Activated CD4-positive, alpha-beta memory T cell treated with anti-CD3 and anti-CD28 coated beads for 36 hours (primary cell): ENCODE measurements at regions not wholly inside any gene's neighbourhood (a gene's known extent, or its start where the extent isn't known, plus 50 kb on each side); places are given as distances from the start of the nearest gene placed in this dataset.
"Not testable (repeated sequence)": the region's sequence is repeated elsewhere in the genome, so short reads cannot be mapped to it uniquely, and the experiment has no call there.

Experiments
- CTCF ChIA-PET: fragments of 350-600 bp; sonication (Branson Sonifier 250); formaldehyde crosslinking; loops from one replicate; lab custom pipeline; 2021; ENCODE audit warnings: antibody characterized with exemption, inconsistent platforms; lab: Charles Lee
- POLR2A ChIA-PET: fragments of 350-600 bp; sonication (Branson Sonifier 250); formaldehyde crosslinking; loops from one replicate; lab custom pipeline; 2021; ENCODE audit warnings: antibody characterized with exemption; lab: Charles Lee
- DNase-seq: peaks from one replicate; pipeline ENCODE4 v3.0.0-alpha.2; 2020
- H3K27ac Mint-ChIP-seq: one replicate; pipeline ENCODE4 v1.8.0; 2021; ENCODE audit warnings: mixed read lengths
- H3K27me3 Mint-ChIP-seq: one replicate; pipeline ENCODE4 v1.8.0; 2021; ENCODE audit warnings: mixed read lengths
- H3K36me3 Mint-ChIP-seq: one replicate; pipeline ENCODE4 v1.8.0; 2021; ENCODE audit warnings: mixed read lengths
- H3K4me1 Mint-ChIP-seq: one replicate; pipeline ENCODE4 v1.8.0; 2021; ENCODE audit warnings: low read depth, mixed read lengths
- H3K4me3 Mint-ChIP-seq: one replicate; pipeline ENCODE4 v1.8.0; 2021; ENCODE audit warnings: mild to moderate bottlenecking, mixed read lengths
- H3K9me3 Mint-ChIP-seq: one replicate; pipeline ENCODE4 v1.8.0; 2021; ENCODE audit warnings: mixed read lengths
- intact Hi-C: fragments of 100-400 bp; cut with micrococcal nuclease; formaldehyde crosslinking; loops from one replicate; pipeline ENCODE4 v1.15.1; 2023

GRCh38 chr1:208353797-208354196 lies 109.6 kb upstream of the PLXNA2 start:
- intact Hi-C loops, H3K27me3 Mint-ChIP-seq, H3K4me3 Mint-ChIP-seq, DNase-seq, H3K4me1 Mint-ChIP-seq, H3K36me3 Mint-ChIP-seq, POLR2A ChIA-PET, H3K9me3 Mint-ChIP-seq, H3K27ac Mint-ChIP-seq: not testable (repeated sequence)
- CTCF ChIA-PET: interaction anchor here (0.6 to 0.7 kb wide), 2 partner anchors 26 to 330 kb away, joined by 3 to 4 read pairs; no protein-coding TSS in a partner anchor

DNA sequence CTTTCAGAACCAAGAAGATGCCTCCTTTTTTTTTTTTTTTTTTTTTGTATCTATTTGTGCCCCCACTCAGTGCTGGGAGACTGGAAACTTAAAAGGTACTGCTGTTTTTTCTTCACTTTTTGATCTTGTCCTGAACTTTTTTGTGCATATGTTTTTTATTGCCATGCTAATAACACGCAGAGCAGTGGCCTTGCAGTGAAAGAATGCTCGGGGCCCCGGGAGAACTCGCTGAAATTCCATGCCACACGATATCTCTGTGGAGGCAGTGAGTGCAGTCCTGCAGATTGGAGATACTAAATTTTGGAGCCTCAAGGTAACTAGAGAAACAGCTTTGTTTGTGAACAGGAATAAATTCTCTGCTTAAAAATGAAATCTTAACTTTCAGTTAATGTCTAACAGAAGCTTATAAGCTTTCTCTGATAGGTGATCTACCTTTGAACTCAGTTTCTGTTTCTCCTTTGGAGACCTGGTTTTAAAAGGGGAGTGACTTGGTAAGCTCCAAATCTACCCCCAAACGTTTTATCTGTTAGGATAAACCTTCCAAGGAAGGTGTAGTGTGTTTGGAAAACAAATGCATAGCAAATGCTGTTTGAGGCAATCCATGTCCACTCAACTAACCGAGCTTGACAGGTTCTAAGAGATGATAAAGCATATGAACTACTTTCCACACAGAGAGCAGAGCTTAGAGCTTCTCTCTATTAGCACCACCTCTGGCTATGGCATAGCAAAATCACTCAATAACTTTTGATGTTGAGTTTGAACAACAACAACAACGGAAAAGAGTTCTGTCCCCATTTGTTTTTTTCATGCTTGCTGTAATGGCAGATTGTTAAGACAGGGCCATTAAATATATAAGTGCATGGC lies 113.7 kb upstream of the PLXNA2 start:
- peaks cover 3% of the 10 kb centered on the region for H3K27me3 Mint-ChIP-seq
- DNase-seq: no peak
- ChIA-PET POLR2A (no interaction called here), CTCF (no interaction called here)
- intact Hi-C loops: no loop called here
- no peaks in the 10 kb centered on the region for H3K4me1 Mint-ChIP-seq
- H3K9me3 Mint-ChIP-seq: no peaks in the 10 kb centered on the region
- H3K27ac Mint-ChIP-seq: no peak overlapping the region
- no peak overlapping the region for H3K4me3 Mint-ChIP-seq
- H3K36me3 Mint-ChIP-seq: no peaks in the 10 kb centered on the region

DNA sequence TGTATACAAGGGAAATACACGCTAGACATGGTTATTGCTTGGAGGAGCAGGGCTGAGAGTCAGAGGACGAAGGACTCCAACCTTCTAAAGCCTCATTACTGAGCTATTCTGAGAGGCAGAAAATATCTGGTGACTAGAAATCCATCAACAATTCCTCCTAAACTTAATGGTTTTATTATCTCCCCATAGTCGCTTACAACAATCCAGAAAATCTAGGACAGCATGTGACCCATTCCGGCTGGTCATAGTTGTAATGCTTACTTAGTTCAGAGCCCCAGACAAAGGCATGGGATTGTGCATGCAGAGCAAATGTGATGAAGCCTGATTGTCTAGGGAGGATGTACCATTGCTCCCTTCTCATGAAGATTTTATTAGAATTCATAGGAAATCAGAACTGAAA lies 114.5 kb upstream of the PLXNA2 start:
- Mint-ChIP-seq H3K4me3 (no peak overlapping the region), H3K36me3 (no peaks in the 10 kb centered on the region), H3K27ac (no peak overlapping the region), H3K27me3 (peaks cover 6% of the 10 kb centered on the region), H3K9me3 (no peaks in the 10 kb centered on the region), H3K4me1 (no peaks in the 10 kb centered on the region)
- POLR2A ChIA-PET: no interaction called here
- CTCF ChIA-PET: no interaction called here
- DNase-seq: no peak
- intact Hi-C loops: no loop called here

GRCh38 chr1:208362011-208362410 lies 117.8 kb upstream of the PLXNA2 start:
- no peaks in the 10 kb centered on the region for H3K4me1 Mint-ChIP-seq
- no peaks in the 10 kb centered on the region for H3K9me3 Mint-ChIP-seq
- intact Hi-C loops: no loop called here
- no peak for DNase-seq
- ChIA-PET POLR2A (no interaction called here), CTCF (no interaction called here)
- H3K27ac Mint-ChIP-seq: no peak overlapping the region
- H3K27me3 Mint-ChIP-seq: peaks cover 8% of the 10 kb centered on the region
- no peak overlapping the region for H3K4me3 Mint-ChIP-seq
- no peaks in the 10 kb centered on the region for H3K36me3 Mint-ChIP-seq

DNA sequence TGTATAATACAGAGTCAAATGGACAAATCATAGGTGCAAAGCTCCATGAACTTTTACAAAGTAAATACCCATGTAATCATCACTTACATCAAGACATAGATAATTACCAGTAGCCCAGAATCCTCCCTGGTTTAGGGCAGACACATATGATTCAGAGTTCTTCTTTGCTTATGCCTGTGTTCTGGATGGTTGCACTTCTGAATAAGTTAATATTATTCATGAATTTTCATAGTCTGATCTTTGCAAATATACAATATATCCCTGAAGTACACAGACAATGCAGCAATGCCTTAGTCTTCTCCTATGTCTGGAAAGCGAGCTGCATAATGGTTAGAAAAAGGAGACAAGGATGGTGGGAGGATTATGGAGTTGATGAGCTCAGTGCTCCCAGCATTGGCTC lies 122.4 kb upstream of the PLXNA2 start:
- Mint-ChIP-seq H3K9me3 (no peaks in the 10 kb centered on the region), H3K27me3 (peaks cover 10% of the 10 kb centered on the region), H3K27ac (no peak overlapping the region), H3K36me3 (no peaks in the 10 kb centered on the region), H3K4me3 (no peak overlapping the region), H3K4me1 (no peaks in the 10 kb centered on the region)
- DNase-seq: no peak
- intact Hi-C loops: no loop called here
- POLR2A ChIA-PET: no interaction called here
- CTCF ChIA-PET: no interaction called here

DNA sequence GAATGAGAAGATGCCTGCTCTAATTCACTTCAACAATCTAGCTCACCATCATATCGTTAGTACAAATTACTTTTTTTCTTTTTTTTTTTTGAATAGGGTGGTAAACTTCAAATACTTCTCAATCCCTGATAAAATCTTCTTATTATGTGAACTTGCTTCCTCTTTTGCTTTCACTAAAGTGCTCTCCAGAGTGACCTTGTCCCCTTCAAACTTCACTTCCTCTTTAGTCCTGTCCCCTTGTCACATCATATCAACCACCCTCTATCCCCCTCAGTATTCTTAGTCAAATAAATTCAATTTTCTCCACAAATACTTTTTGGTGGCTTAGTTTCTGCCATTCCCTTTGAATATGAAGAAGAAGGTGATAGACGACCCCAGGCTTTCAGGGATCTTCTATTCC lies 124.9 kb upstream of the PLXNA2 start:
- intact Hi-C loops: no loop called here
- CTCF ChIA-PET: no interaction called here
- Mint-ChIP-seq H3K9me3 (no peaks in the 10 kb centered on the region), H3K27ac (no peak overlapping the region), H3K4me3 (no peak overlapping the region), H3K27me3 (peaks cover 3% of the 10 kb centered on the region), H3K4me1 (no peaks in the 10 kb centered on the region), H3K36me3 (no peaks in the 10 kb centered on the region)
- DNase-seq: no peak
- POLR2A ChIA-PET: no interaction called here

- H3K4me3 Mint-ChIP-seq: no peak overlapping the region
- intact Hi-C loops: no loop called here
- H3K36me3 Mint-ChIP-seq: no peaks in the 10 kb centered on the region
- ChIA-PET CTCF (no interaction called here), POLR2A (no interaction called here)
- H3K4me1 Mint-ChIP-seq: no peaks in the 10 kb centered on the region
- DNase-seq: no peak
- H3K27me3 Mint-ChIP-seq: peaks cover 5% of the 10 kb centered on the region
- H3K27ac Mint-ChIP-seq: no peak overlapping the region
- H3K9me3 Mint-ChIP-seq: no peaks in the 10 kb centered on the region
Measured at GRCh38 chr1:208369658-208370057, 125.5 kb upstream of the PLXNA2 start.

DNA sequence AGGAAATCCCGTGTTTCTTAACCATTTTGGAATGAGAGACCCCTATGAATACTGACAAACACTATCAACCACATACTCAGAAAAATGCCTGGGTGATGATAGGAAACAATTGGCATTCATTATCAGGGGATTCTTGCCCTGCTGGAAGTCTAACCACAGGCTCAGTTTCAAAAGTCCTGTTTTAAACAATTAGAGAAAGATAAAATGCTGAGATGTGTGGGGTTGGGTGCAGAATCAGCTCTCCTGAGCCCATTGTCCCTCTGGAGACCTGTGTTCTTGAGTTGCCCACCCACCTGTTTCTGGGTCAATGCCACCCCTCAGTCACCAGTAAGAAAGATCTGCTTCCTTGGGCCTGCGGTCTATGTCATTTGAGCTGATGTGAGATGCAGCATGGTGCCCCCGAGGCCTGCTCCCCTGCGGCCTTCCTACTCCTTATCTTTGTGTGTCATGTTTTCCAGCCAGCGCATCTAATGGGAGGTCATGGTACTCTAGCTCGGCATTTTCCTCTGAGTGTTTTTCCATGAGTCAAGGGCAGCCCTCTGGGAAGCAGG lies 130.3 kb upstream of the PLXNA2 start:
- Mint-ChIP-seq H3K9me3 (no peaks in the 10 kb centered on the region), H3K27ac (no peak overlapping the region), H3K4me3 (no peak overlapping the region), H3K27me3 (peaks cover 10% of the 10 kb centered on the region), H3K36me3 (no peaks in the 10 kb centered on the region), H3K4me1 (no peaks in the 10 kb centered on the region)
- intact Hi-C loops: no loop called here
- DNase-seq: no peak
- ChIA-PET CTCF (no interaction called here), POLR2A (no interaction called here)

- Mint-ChIP-seq H3K4me3 (no peak overlapping the region), H3K4me1 (no peaks in the 10 kb centered on the region), H3K36me3 (no peaks in the 10 kb centered on the region), H3K27me3 (peaks cover 5% of the 10 kb centered on the region), H3K9me3 (no peaks in the 10 kb centered on the region), H3K27ac (no peak overlapping the region)
- POLR2A ChIA-PET: no interaction called here
- no peak for DNase-seq
- intact Hi-C loops: no loop called here
- CTCF ChIA-PET: no interaction called here
Measured at GRCh38 chr1:208381481-208381880, 137.3 kb upstream of the PLXNA2 start.

GRCh38 chr1:208387908-208388811 lies 144.0 kb upstream of the PLXNA2 start:
- Mint-ChIP-seq H3K9me3 (no peaks in the 10 kb centered on the region), H3K4me1 (no peaks in the 10 kb centered on the region)
- CTCF ChIA-PET: no interaction called here

DNA sequence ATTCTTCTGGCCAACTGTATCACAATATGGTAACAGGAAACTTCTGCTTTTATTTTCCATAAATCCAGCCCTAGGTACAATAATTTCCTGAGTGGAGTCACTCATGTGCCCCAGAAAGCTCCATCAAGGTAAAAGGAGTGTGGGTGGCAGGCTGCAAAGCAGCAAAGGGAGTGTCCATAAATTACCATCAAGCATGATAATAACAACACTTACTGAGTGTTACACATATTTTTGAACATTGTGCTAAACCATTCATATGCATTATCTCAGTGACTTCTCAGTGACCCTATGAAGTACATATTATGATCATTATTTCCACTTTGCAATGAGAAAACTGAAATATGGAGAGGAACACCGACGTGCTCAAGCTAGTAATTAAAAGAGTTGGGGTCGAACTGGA lies 149.2 kb upstream of the PLXNA2 start:
- no peaks in the 10 kb centered on the region for H3K9me3 Mint-ChIP-seq
- peaks cover 3% of the 10 kb centered on the region for H3K27me3 Mint-ChIP-seq
- DNase-seq: no peak

More at GRCh38 chr1:208387908-208388811, 144.0 kb upstream of the PLXNA2 start:
- Mint-ChIP-seq H3K4me3 (no peak overlapping the region), H3K36me3 (no peaks in the 10 kb centered on the region), H3K27me3 (peaks cover 3% of the 10 kb centered on the region), H3K27ac (no peak overlapping the region)
- intact Hi-C loops: no loop called here
- DNase-seq: no peak
- POLR2A ChIA-PET: no interaction called here

GRCh38 chr1:208393826-208394225 lies 149.6 kb upstream of the PLXNA2 start:
- DNase-seq: no peak
- ChIA-PET POLR2A (no interaction called here), CTCF (no interaction called here)
- Mint-ChIP-seq H3K4me1 (no peaks in the 10 kb centered on the region), H3K9me3 (no peaks in the 10 kb centered on the region), H3K27ac (no peak overlapping the region), H3K36me3 (no peaks in the 10 kb centered on the region), H3K4me3 (no peak overlapping the region), H3K27me3 (peaks cover 3% of the 10 kb centered on the region)
- intact Hi-C loops: no loop called here

More for the DNA sequence above, 149.2 kb upstream of the PLXNA2 start:
- Mint-ChIP-seq H3K36me3 (no peaks in the 10 kb centered on the region), H3K4me1 (no peaks in the 10 kb centered on the region), H3K4me3 (no peak overlapping the region), H3K27ac (no peak overlapping the region)
- CTCF ChIA-PET: no interaction called here
- POLR2A ChIA-PET: no interaction called here
- intact Hi-C loops: no loop called here
